IMR-90 (cell line): ENCODE measurements at regions not wholly inside any gene's neighbourhood (a gene's known extent, or its start where the extent isn't known, plus 50 kb on each side); places are given as distances from the start of the nearest gene placed in this dataset.

Source experiments
- ATAC-seq: fragments of 200-7000 bp; cut with Tn5 transposase; 2 replicates; pipeline ENCODE4 v1.9.1; 2020; ENCODE audit warnings: low read depth, mild to moderate bottlenecking, moderate library complexity
- BruUV-seq: library from RNA; stranded (reverse); fragments of 400-500 nt; replicated peaks from 2 replicates; lab custom pipeline; 2021; lab: Mats Ljungman, UMichigan
- CTCF ChIA-PET: fragments of 300-600 bp; formaldehyde crosslinking; extraction: SDS; loops from one replicate; lab custom pipeline; 2021; ENCODE audit warnings: antibody characterized with exemption; lab: Yijun Ruan, JAX
- POLR2A ChIA-PET: fragments of 300-600 bp; sonication (Branson Sonifier 250); formaldehyde crosslinking; loops from one replicate; lab custom pipeline; 2022; ENCODE audit warnings: antibody characterized with exemption; ENCODE audit not compliant: unreplicated experiment; lab: Charles Lee
- DNase-seq: peaks from one replicate; pipeline ENCODE4 v3.0.0; 2013
- H2AFZ ChIP-seq: replicated peaks from 2 replicates; pipeline ENCODE3; 2013; ENCODE audit warnings: low read length, mild to moderate bottlenecking; ENCODE audit not compliant: poor library complexity
- H2AK5ac ChIP-seq: 2 replicates; pipeline ENCODE4 v1.6.1; 2013; ENCODE audit warnings: low read depth, low read length, inconsistent platforms
- H2AK9ac ChIP-seq: replicated peaks from 2 replicates; pipeline ENCODE3; 2013; ENCODE audit warnings: mild to moderate bottlenecking, low read depth, low read length, moderate library complexity; ENCODE audit not compliant: poor library complexity
- H2BK120ac ChIP-seq: 2 replicates; pipeline ENCODE4 v1.6.1; 2013; ENCODE audit warnings: low read depth, low read length, inconsistent platforms
- H2BK15ac ChIP-seq: 3 replicates; pipeline ENCODE4 v1.6.1; 2013; ENCODE audit warnings: low read depth, low read length, inconsistent platforms
- H2BK20ac ChIP-seq: 2 replicates; pipeline ENCODE4 v1.6.1; 2013; ENCODE audit warnings: low read depth, mild to moderate bottlenecking, inconsistent platforms, low read length, moderate library complexity
- H2BK5ac ChIP-seq: 2 replicates; pipeline ENCODE4 v1.6.1; 2013; ENCODE audit warnings: mild to moderate bottlenecking, low read depth, low read length, inconsistent platforms; ENCODE audit not compliant: poor library complexity, severe bottlenecking
- H3K14ac ChIP-seq: replicated peaks from 2 replicates; pipeline ENCODE4 v1.6.1; 2013; ENCODE audit warnings: low read depth, low read length, inconsistent platforms
- H3K18ac ChIP-seq: 2 replicates; pipeline ENCODE4 v1.6.1; 2013; ENCODE audit warnings: low read depth, low read length, control low read depth
- H3K23ac ChIP-seq: 2 replicates; pipeline ENCODE4 v1.6.1; 2013; ENCODE audit warnings: low read depth, low read length, inconsistent platforms
- H3K27ac ChIP-seq: 2 replicates; pipeline ENCODE4 v1.5.1; 2013; ENCODE audit warnings: mild to moderate bottlenecking, control low read depth, low read length; ENCODE audit not compliant: insufficient read depth
- H3K27me3 ChIP-seq: 2 replicates; pipeline ENCODE4 v1.6.1; 2013; ENCODE audit warnings: low read length; ENCODE audit not compliant: control insufficient read depth, insufficient read depth
- H3K36me3 ChIP-seq: 2 replicates; pipeline ENCODE4 v1.6.1; 2013; ENCODE audit warnings: low read length, mixed read lengths; ENCODE audit not compliant: control insufficient read depth, insufficient read depth
- H3K4ac ChIP-seq: 2 replicates; pipeline ENCODE4 v1.6.1; 2013; ENCODE audit warnings: low read depth, low read length, inconsistent platforms
- H3K4me1 ChIP-seq: 2 replicates; pipeline ENCODE4 v1.6.1; 2013; ENCODE audit warnings: low read length, mixed read lengths; ENCODE audit not compliant: control insufficient read depth, insufficient read depth
- H3K4me2 ChIP-seq: 2 replicates; pipeline ENCODE4 v1.6.1; 2013; ENCODE audit warnings: low read depth, mild to moderate bottlenecking, control low read depth, low read length, moderate library complexity
- H3K4me3 ChIP-seq: 2 replicates; pipeline ENCODE4 v1.5.1; 2013; ENCODE audit warnings: low read depth, mild to moderate bottlenecking, control low read depth, low read length, moderate library complexity; ENCODE audit not compliant: insufficient read depth
- H3K56ac ChIP-seq: 2 replicates; pipeline ENCODE4 v1.6.1; 2013; ENCODE audit warnings: low read length, inconsistent platforms; ENCODE audit not compliant: insufficient read depth; ENCODE audit errors: extremely low read depth
- H3K79me1 ChIP-seq, 2 experiments: 2 replicates each; pipeline ENCODE4 v1.6.1; 2013; ENCODE audit warnings: low read length in 2 of 2, inconsistent platforms in 1 of 2, low read depth in 1 of 2
- H3K9ac ChIP-seq: 2 replicates; pipeline ENCODE4 v1.6.1; 2013; ENCODE audit warnings: low read depth, low read length, control low read depth
- H3K9me1 ChIP-seq: 2 replicates; pipeline ENCODE4 v1.6.1; 2013; ENCODE audit warnings: low read length, inconsistent platforms; ENCODE audit not compliant: insufficient read depth
- H3K9me3 ChIP-seq: 2 replicates; pipeline ENCODE4 v1.6.1; 2013; ENCODE audit warnings: low read length; ENCODE audit not compliant: control insufficient read depth, insufficient read depth
- H4K20me1 ChIP-seq: 2 replicates; pipeline ENCODE4 v1.6.1; 2013; ENCODE audit warnings: low read length, inconsistent platforms; ENCODE audit not compliant: insufficient read depth
- H4K5ac ChIP-seq: 2 replicates; pipeline ENCODE4 v1.6.1; 2013; ENCODE audit warnings: mild to moderate bottlenecking, low read depth, low read length, control low read depth
- H4K8ac ChIP-seq, 2 experiments: 2 replicates each; pipeline ENCODE4 v1.6.1; 2013; ENCODE audit warnings: low read depth in 2 of 2, low read length in 2 of 2, control low read depth in 1 of 2, inconsistent platforms in 1 of 2
- H4K91ac ChIP-seq: 2 replicates; pipeline ENCODE4 v1.6.1; 2013; ENCODE audit warnings: low read depth, low read length, inconsistent platforms; ENCODE audit not compliant: insufficient read depth
- BHLHE40 ChIP-seq: fragments of 150-350 bp; IDR thresholded peaks from 2 replicates; pipeline ENCODE4 v1.6.1; 2016; ENCODE audit warnings: mild to moderate bottlenecking, low read depth, low read length
- CHD1 ChIP-seq: IDR thresholded peaks from 2 replicates; pipeline ENCODE4 v1.6.1; 2012; ENCODE audit warnings: low read depth, low read length, improper control_type of control experiment
- RFX5 ChIP-seq: IDR thresholded peaks from 2 replicates; pipeline ENCODE4 v1.8.0; 2012; ENCODE audit warnings: low read depth, mild to moderate bottlenecking, low read length, moderate library complexity
- SMC3 ChIP-seq: fragments of 150-350 bp; IDR thresholded peaks from 2 replicates; pipeline ENCODE4 v1.6.1; 2016; ENCODE audit warnings: low read depth, mild to moderate bottlenecking, antibody characterized with exemption, low read length, moderate library complexity
- WGBS, 2 experiments: methylation state at CpG; one replicate each; pipeline versions ENCODE4 v1.1.5 to v1.1.7; 2013; ENCODE audit warnings: missing lambda C conversion rate in 2 of 2; ENCODE audit not compliant: insufficient read length in 1 of 2; ENCODE audit errors: extremely low coverage in 2 of 2; 5-methylcytosine and 5-hydroxymethylcytosine counted together
- dilution Hi-C: fragments of 300-500 bp; cut with HindIII; formaldehyde crosslinking; loops from one replicate; pipeline ENCODE4 v1.14.3; 2018; ENCODE audit warnings: low sequenced_read_pairs; ENCODE audit not compliant: unreplicated experiment
- in situ Hi-C: fragments of 300-500 bp; cut with MboI; formaldehyde crosslinking; loops from 3 replicates; pipeline ENCODE4 v1.14.3; 2019; ENCODE audit warnings: low sequenced_read_pairs, inconsistent platforms, mixed read lengths
- intact Hi-C: fragments of 100-400 bp; cut with micrococcal nuclease; formaldehyde crosslinking; loops from 2 replicates; pipeline ENCODE4 v1.10.0; 2022

GRCh38 chr9:26459959-26460358 is 432.6 kb downstream of the CAAP1 start:
- H4K20me1 ChIP-seq, result no peaks in the 10 kb centered on the region
- ChIA-PET POLR2A (no interaction called here), CTCF (no interaction called here)
- no peak overlapping the region for H3K4me2 ChIP-seq
- H3K79me1 ChIP-seq, result no peaks in the 10 kb centered on the region
- no peak overlapping the region for H2BK20ac ChIP-seq
- no peak overlapping the region for H2AFZ ChIP-seq
- H3K9ac ChIP-seq, result no peak overlapping the region
- H3K14ac ChIP-seq, result no peak overlapping the region
- no peak overlapping the region for H3K56ac ChIP-seq
- H3K9me1 ChIP-seq, result no peaks in the 10 kb centered on the region
- H2BK5ac ChIP-seq, result no peak overlapping the region
- H4K91ac ChIP-seq, result no peak overlapping the region
- in situ Hi-C loops (no loop called here), dilution Hi-C loops (no loop called here), intact Hi-C loops (no loop called here)
- H3K27ac ChIP-seq, result no peak overlapping the region
- BruUV-seq, result no TSS peak
- H3K9me3 ChIP-seq, result no peaks in the 10 kb centered on the region
- no peak overlapping the region for H2BK120ac ChIP-seq
- no peak overlapping the region for H3K4ac ChIP-seq
- no peak overlapping the region for H3K23ac ChIP-seq
- TF ChIP-seq BHLHE40, result no peak
- no peak for TF ChIP-seq CHD1
- TF ChIP-seq RFX5, result no peak
- TF ChIP-seq SMC3, result no peak
- H3K4me1 ChIP-seq, result no peaks in the 10 kb centered on the region
- H4K5ac ChIP-seq, result no peak overlapping the region
- DNase-seq (no peak), ATAC-seq (no peak)
- H2AK9ac ChIP-seq, result no peak overlapping the region
- H2BK15ac ChIP-seq, result no peak overlapping the region
- H4K8ac ChIP-seq, result no peak overlapping the region
- H3K4me3 ChIP-seq, result no peak overlapping the region
- H2AK5ac ChIP-seq, result no peak overlapping the region
- no peaks in the 10 kb centered on the region for H3K36me3 ChIP-seq
- no peaks in the 10 kb centered on the region for H3K27me3 ChIP-seq
- no CpG with 5 or more reads among the region's 2 CpGs for WGBS, 2 experiments
- no peak overlapping the region for H3K18ac ChIP-seq
